ENCODE measurements at regions not wholly inside any gene's neighbourhood (a gene's known extent, or its start where the extent isn't known, plus 50 kb on each side); places are given as distances from the start of the nearest gene placed in this dataset.

GRCh38 chr14:65803885-65804284 is 391.4 kb downstream of the FUT8 start:
- Histone ChIP-seq H3K36me3 (ENCODE audit: insufficient read depth, low read length) (no peaks in the 10 kb centered on the region), H3K9me3 (ENCODE audit: low read depth, low read length) (peaks cover 5% of the 10 kb centered on the region), H3K4me3 (ENCODE audit: insufficient read depth, low read length) (no peak overlapping the region), H2AFZ (ENCODE audit: low read length) (no peak overlapping the region), H3K27ac (ENCODE audit: low read depth, low read length) (no peak overlapping the region), H3K4me1 (ENCODE audit: insufficient read depth, low read length) (no peaks in the 10 kb centered on the region), H3K4me2 (ENCODE audit: insufficient read depth, low read length) (no peak overlapping the region), H4K20me1 (ENCODE audit: insufficient read depth, low read length) (no peaks in the 10 kb centered on the region), H3K27me3 (ENCODE audit: insufficient read depth, low read length) (peaks cover 7% of the 10 kb centered on the region), H3K79me2 (ENCODE audit: insufficient read depth, low read length) (no peaks in the 10 kb centered on the region)
- no peak for DNase-seq (ENCODE audit: insufficient read length, low spot score, missing footprints)
- TF ChIP-seq, protein P1, sequence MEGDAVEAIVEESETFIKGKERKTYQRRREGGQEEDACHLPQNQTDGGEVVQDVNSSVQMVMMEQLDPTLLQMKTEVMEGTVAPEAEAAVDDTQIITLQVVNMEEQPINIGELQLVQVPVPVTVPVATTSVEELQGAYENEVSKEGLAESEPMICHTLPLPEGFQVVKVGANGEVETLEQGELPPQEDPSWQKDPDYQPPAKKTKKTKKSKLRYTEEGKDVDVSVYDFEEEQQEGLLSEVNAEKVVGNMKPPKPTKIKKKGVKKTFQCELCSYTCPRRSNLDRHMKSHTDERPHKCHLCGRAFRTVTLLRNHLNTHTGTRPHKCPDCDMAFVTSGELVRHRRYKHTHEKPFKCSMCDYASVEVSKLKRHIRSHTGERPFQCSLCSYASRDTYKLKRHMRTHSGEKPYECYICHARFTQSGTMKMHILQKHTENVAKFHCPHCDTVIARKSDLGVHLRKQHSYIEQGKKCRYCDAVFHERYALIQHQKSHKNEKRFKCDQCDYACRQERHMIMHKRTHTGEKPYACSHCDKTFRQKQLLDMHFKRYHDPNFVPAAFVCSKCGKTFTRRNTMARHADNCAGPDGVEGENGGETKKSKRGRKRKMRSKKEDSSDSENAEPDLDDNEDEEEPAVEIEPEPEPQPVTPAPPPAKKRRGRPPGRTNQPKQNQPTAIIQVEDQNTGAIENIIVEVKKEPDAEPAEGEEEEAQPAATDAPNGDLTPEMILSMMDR (IDR thresholded peaks at IDR 0.05; ENCODE audit: extremely low read depth, low read depth, low read length), result no peak

- TF ChIP-seq, protein P1 (IDR thresholded peaks at IDR 0.05; ENCODE audit: extremely low read depth, low read depth, low read length), result no peak
- Histone ChIP-seq H3K9me3 (ENCODE audit: low read depth, low read length) (peaks cover 5% of the 10 kb centered on the region), H3K4me2 (ENCODE audit: insufficient read depth, low read length) (no peak overlapping the region), H3K27ac (ENCODE audit: low read depth, low read length) (no peak overlapping the region), H2AFZ (ENCODE audit: low read length) (no peak overlapping the region), H3K79me2 (ENCODE audit: insufficient read depth, low read length) (no peaks in the 10 kb centered on the region), H3K36me3 (ENCODE audit: insufficient read depth, low read length) (no peaks in the 10 kb centered on the region), H3K27me3 (ENCODE audit: insufficient read depth, low read length) (peaks cover 7% of the 10 kb centered on the region), H3K4me1 (ENCODE audit: insufficient read depth, low read length) (no peaks in the 10 kb centered on the region), H3K4me3 (ENCODE audit: insufficient read depth, low read length) (no peak overlapping the region), H4K20me1 (ENCODE audit: insufficient read depth, low read length) (no peaks in the 10 kb centered on the region)
- DNase-seq (ENCODE audit: insufficient read length, low spot score, missing footprints), result no peak
Measured at GRCh38 chr14:65804439-65805112, 392.0 kb downstream of the FUT8 start.

- H3K27ac ChIP-seq (ENCODE audit: low read depth, low read length), result no peak overlapping the region
- no peak overlapping the region for H3K4me2 ChIP-seq (ENCODE audit: insufficient read depth, low read length)
- H3K9me3 ChIP-seq (ENCODE audit: low read depth, low read length), result peaks cover 5% of the 10 kb centered on the region
- H4K20me1 ChIP-seq (ENCODE audit: insufficient read depth, low read length), result no peaks in the 10 kb centered on the region
- no peaks in the 10 kb centered on the region for H3K79me2 ChIP-seq (ENCODE audit: insufficient read depth, low read length)
- TF ChIP-seq, protein P1 (IDR thresholded peaks at IDR 0.05; ENCODE audit: extremely low read depth, low read depth, low read length), result no peak
- H3K36me3 ChIP-seq (ENCODE audit: insufficient read depth, low read length), result no peaks in the 10 kb centered on the region
- no peak overlapping the region for H2AFZ ChIP-seq (ENCODE audit: low read length)
- H3K4me1 ChIP-seq (ENCODE audit: insufficient read depth, low read length), result no peaks in the 10 kb centered on the region
- no peak overlapping the region for H3K4me3 ChIP-seq (ENCODE audit: insufficient read depth, low read length)
- H3K27me3 ChIP-seq (ENCODE audit: insufficient read depth, low read length), result peaks cover 7% of the 10 kb centered on the region
- no peak for DNase-seq (ENCODE audit: insufficient read length, low spot score, missing footprints)
Measured at GRCh38 chr14:65805113-65805473, 392.6 kb downstream of the FUT8 start.

DNA sequence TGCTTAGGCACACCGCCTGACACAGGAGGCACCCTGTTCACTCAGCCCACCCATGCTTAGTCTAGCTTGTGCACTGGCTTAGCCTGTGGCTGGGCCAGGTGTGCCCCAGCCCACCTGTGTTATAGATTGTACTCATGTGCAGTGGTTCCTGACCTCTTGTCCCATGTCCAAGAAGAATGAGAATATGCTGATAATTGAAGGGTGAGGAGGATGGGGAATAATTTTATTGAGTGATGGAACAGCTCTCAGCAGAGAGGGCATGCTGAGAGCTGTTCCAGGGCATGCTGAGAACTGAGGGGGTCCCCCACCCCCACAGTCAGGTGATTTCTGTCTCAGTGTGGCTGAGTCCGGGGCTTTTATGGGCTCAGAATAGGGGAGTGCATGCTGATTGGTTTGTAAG is 395.9 kb downstream of the FUT8 start:
- no peaks in the 10 kb centered on the region for H3K36me3 ChIP-seq (ENCODE audit: insufficient read depth, low read length)
- H4K20me1 ChIP-seq (ENCODE audit: insufficient read depth, low read length), result no peaks in the 10 kb centered on the region
- H3K9me3 ChIP-seq (ENCODE audit: low read depth, low read length), result peaks cover 5% of the 10 kb centered on the region
- no peak overlapping the region for H3K4me3 ChIP-seq (ENCODE audit: insufficient read depth, low read length)
- TF ChIP-seq, protein P1 (IDR thresholded peaks at IDR 0.05; ENCODE audit: extremely low read depth, low read depth, low read length), result no peak
- H3K27ac ChIP-seq (ENCODE audit: low read depth, low read length), result no peak overlapping the region
- no peaks in the 10 kb centered on the region for H3K79me2 ChIP-seq (ENCODE audit: insufficient read depth, low read length)
- H3K27me3 ChIP-seq (ENCODE audit: insufficient read depth, low read length), result peaks cover 18% of the 10 kb centered on the region
- H3K4me2 ChIP-seq (ENCODE audit: insufficient read depth, low read length), result no peak overlapping the region
- DNase-seq (ENCODE audit: insufficient read length, low spot score, missing footprints), result no peak
- H3K4me1 ChIP-seq (ENCODE audit: insufficient read depth, low read length), result no peaks in the 10 kb centered on the region
- H2AFZ ChIP-seq (ENCODE audit: low read length), result no peak overlapping the region

All from osteoblast (primary cell).